HepG2 (cell line): ENCODE measurements at regions not wholly inside any gene's neighbourhood (a gene's known extent, or its start where the extent isn't known, plus 50 kb on each side); places are given as distances from the start of the nearest gene placed in this dataset.

Source experiments
- DR1 ChIP-seq: sonication (generic); formaldehyde crosslinking; IDR thresholded peaks from 2 replicates; pipeline ENCODE4 v1.8.0; 2021; ENCODE audit warnings: mild to moderate bottlenecking, missing genetic modification reagents, inconsistent platforms
- FOSL2 ChIP-seq: sonication (generic); formaldehyde crosslinking; IDR thresholded peaks from 2 replicates; pipeline ENCODE4 v1.4.0; 2020; ENCODE audit warnings: missing genetic modification reagents
- HNRNPK ChIP-seq: fragments of 200-400 bp; formaldehyde crosslinking; IDR thresholded peaks from 2 replicates; pipeline ENCODE4 v1.6.1; 2018; ENCODE audit warnings: low read length, low read depth, moderate library complexity, mild to moderate bottlenecking; ENCODE audit not compliant: poor library complexity, severe bottlenecking
- JUNB ChIP-seq: sonication (generic); formaldehyde crosslinking; IDR thresholded peaks from 2 replicates; pipeline ENCODE4 v1.8.0; 2022; ENCODE audit warnings: missing genetic modification reagents, mild to moderate bottlenecking, borderline replicate concordance
- MXD4 ChIP-seq: IDR thresholded peaks from 2 replicates; pipeline ENCODE4 v1.6.1; 2016; ENCODE audit warnings: mild to moderate bottlenecking, missing biosample characterization, missing genetic modification reagents
- PHF20 ChIP-seq: sonication (generic); formaldehyde crosslinking; IDR thresholded peaks from 2 replicates; pipeline ENCODE4 v1.5.0; 2020; ENCODE audit warnings: mild to moderate bottlenecking, missing genetic modification reagents
- RBAK ChIP-seq: sonication (generic); formaldehyde crosslinking; IDR thresholded peaks from 2 replicates; pipeline ENCODE4 v1.5.1; 2020; ENCODE audit warnings: mild to moderate bottlenecking, missing genetic modification reagents
- REPIN1 ChIP-seq: sonication (generic); formaldehyde crosslinking; IDR thresholded peaks from 2 replicates; pipeline ENCODE4 v1.8.0; 2022; ENCODE audit warnings: missing genetic modification reagents, low read depth, mild to moderate bottlenecking, borderline replicate concordance
- RORA ChIP-seq: sonication (generic); formaldehyde crosslinking; IDR thresholded peaks from 2 replicates; pipeline ENCODE4 v1.5.0; 2020; ENCODE audit warnings: mild to moderate bottlenecking, missing genetic modification reagents, moderate library complexity
- RXRA ChIP-seq: sonication (generic); formaldehyde crosslinking; IDR thresholded peaks from 2 replicates; pipeline ENCODE4 v1.5.1; 2020; ENCODE audit warnings: missing genetic modification reagents
- RXRB ChIP-seq: IDR thresholded peaks from 2 replicates; pipeline ENCODE4 v1.6.1; 2016; ENCODE audit warnings: borderline replicate concordance, missing genetic modification reagents, missing compliant biosample characterization
- SNRNP70 ChIP-seq: fragments of 200-400 bp; formaldehyde crosslinking; IDR thresholded peaks from 2 replicates; pipeline ENCODE4 v1.6.1; 2017; ENCODE audit warnings: mild to moderate bottlenecking, low read depth, low read length, moderate library complexity
- ZNF335 ChIP-seq: sonication (generic); formaldehyde crosslinking; IDR thresholded peaks from 2 replicates; pipeline ENCODE4 v1.4.0; 2020; ENCODE audit warnings: missing genetic modification reagents
- ZNF354B ChIP-seq: sonication (generic); formaldehyde crosslinking; IDR thresholded peaks from 2 replicates; pipeline ENCODE4 v1.8.0; 2022; ENCODE audit warnings: mild to moderate bottlenecking, missing genetic modification reagents
- ZNF780A ChIP-seq: sonication (generic); formaldehyde crosslinking; IDR thresholded peaks from 2 replicates; pipeline ENCODE4 v1.8.0; 2022; ENCODE audit warnings: mild to moderate bottlenecking, missing genetic modification reagents, moderate library complexity
- TF ChIP-seq, protein P1 (sequence below): sonication (generic); formaldehyde crosslinking; IDR thresholded peaks from 2 replicates; pipeline ENCODE4 v1.4.0; 2020; ENCODE audit warnings: missing genetic modification reagents
- TF ChIP-seq, protein P2 (sequence below): sonication (generic); formaldehyde crosslinking; IDR thresholded peaks from 2 replicates; pipeline ENCODE4 v1.9.0; 2021; ENCODE audit warnings: missing genetic modification reagents, mild to moderate bottlenecking, borderline replicate concordance

DNA sequence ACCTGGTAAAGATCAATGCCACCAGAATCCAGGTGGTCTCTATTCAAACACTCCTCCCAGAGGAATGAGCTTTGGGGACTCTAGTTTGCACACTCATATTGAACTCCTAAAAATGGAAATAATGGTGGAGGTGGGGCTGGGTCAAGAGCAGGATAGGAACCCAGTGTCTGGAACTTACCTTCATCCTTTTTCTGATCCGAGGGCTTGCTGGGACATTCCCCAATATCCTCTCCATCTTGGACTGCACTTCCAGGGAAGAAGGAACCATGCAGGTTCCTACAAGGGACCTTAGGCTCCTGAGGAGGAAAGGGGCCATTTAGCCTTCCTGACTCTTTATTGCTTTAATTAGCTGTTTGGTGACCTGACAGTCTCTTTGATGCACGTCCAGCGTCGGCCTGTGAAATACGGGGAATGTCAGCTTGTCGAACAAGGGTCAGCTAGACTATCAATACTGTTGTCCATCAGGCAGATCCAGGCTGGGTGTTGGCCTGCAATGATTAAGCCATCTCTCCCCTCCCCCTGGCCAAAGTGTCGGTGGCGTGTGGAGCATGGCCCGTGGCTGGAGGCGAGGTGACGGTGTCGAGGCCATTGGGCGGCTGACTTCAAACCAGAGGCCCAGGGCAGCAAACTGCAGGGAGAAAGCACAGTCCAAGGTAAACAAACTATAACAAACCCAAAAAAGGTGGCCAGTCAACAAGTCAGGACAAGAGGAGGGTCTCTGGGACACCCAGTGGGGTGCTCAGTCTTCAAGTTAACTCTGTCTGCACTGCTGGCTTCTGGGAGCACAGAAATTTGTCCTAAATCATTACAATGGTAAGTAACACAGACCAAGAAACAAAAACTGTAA lies 405.2 kb upstream of the TBX3 start (continued):
- TF ChIP-seq, protein P1, sequence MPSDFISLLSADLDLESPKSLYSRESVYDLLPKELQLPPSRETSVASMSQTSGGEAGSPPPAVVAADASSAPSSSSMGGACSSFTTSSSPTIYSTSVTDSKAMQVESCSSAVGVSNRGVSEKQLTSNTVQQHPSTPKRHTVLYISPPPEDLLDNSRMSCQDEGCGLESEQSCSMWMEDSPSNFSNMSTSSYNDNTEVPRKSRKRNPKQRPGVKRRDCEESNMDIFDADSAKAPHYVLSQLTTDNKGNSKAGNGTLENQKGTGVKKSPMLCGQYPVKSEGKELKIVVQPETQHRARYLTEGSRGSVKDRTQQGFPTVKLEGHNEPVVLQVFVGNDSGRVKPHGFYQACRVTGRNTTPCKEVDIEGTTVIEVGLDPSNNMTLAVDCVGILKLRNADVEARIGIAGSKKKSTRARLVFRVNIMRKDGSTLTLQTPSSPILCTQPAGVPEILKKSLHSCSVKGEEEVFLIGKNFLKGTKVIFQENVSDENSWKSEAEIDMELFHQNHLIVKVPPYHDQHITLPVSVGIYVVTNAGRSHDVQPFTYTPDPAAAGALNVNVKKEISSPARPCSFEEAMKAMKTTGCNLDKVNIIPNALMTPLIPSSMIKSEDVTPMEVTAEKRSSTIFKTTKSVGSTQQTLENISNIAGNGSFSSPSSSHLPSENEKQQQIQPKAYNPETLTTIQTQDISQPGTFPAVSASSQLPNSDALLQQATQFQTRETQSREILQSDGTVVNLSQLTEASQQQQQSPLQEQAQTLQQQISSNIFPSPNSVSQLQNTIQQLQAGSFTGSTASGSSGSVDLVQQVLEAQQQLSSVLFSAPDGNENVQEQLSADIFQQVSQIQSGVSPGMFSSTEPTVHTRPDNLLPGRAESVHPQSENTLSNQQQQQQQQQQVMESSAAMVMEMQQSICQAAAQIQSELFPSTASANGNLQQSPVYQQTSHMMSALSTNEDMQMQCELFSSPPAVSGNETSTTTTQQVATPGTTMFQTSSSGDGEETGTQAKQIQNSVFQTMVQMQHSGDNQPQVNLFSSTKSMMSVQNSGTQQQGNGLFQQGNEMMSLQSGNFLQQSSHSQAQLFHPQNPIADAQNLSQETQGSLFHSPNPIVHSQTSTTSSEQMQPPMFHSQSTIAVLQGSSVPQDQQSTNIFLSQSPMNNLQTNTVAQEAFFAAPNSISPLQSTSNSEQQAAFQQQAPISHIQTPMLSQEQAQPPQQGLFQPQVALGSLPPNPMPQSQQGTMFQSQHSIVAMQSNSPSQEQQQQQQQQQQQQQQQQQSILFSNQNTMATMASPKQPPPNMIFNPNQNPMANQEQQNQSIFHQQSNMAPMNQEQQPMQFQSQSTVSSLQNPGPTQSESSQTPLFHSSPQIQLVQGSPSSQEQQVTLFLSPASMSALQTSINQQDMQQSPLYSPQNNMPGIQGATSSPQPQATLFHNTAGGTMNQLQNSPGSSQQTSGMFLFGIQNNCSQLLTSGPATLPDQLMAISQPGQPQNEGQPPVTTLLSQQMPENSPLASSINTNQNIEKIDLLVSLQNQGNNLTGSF, result peak; percentile 76; the same call in 1 of the 2 replicates
- TF ChIP-seq SNRNP70 (no peak), DR1 (CRISPR knock-in tag) (no peak; the same call in 1 of the 2 replicates), ZNF354B (no peak), MXD4 (peak; percentile 78; the same call in 1 of the 2 replicates), FOSL2 (CRISPR knock-in tag) (peak; percentile 87), RXRA (CRISPR knock-in tag) (peak; percentile 95), PHF20 (CRISPR knock-in tag) (no peak), RBAK (CRISPR knock-in tag) (peak; percentile 54; the same call in 1 of the 2 replicates), RXRB (CRISPR knock-in tag) (peak; percentile 96), RORA (CRISPR knock-in tag) (no peak), ZNF780A (CRISPR knock-in tag) (no peak), ZNF335 (0 out of 2 replicates have a peak, but pooled peaks have one; percentile 19), JUNB (CRISPR knock-in tag) (no peak), HNRNPK (no peak), REPIN1 (CRISPR knock-in tag) (peak; percentile 90)
- TF ChIP-seq, protein P2, sequence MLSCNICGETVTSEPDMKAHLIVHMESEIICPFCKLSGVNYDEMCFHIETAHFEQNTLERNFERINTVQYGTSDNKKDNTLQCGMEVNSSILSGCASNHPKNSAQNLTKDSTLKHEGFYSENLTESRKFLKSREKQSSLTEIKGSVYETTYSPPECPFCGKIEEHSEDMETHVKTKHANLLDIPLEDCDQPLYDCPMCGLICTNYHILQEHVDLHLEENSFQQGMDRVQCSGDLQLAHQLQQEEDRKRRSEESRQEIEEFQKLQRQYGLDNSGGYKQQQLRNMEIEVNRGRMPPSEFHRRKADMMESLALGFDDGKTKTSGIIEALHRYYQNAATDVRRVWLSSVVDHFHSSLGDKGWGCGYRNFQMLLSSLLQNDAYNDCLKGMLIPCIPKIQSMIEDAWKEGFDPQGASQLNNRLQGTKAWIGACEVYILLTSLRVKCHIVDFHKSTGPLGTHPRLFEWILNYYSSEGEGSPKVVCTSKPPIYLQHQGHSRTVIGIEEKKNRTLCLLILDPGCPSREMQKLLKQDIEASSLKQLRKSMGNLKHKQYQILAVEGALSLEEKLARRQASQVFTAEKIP (CRISPR knock-in tag), result no peak
